CD14-positive monocyte (primary cell): ENCODE measurements at regions not wholly inside any gene's neighbourhood (a gene's known extent, or its start where the extent isn't known, plus 50 kb on each side); places are given as distances from the start of the nearest gene placed in this dataset.

ENCODE experiments used
- DNase-seq, 3 donors: peaks; one replicate each; pipeline ENCODE4 v3.0.0-alpha.2; 2011 to 2022
- H2AFZ ChIP-seq: 2 replicates; pipeline ENCODE4 v1.6.0; 2012; ENCODE audit warnings: mild to moderate bottlenecking, low read depth, low read length, inconsistent platforms; ENCODE audit not compliant: insufficient read depth, poor library complexity, severe bottlenecking
- H3K27ac ChIP-seq, 2 donors: 1 replicate in 1 of 2; 2 replicates in 1 of 2; pipeline ENCODE4 v1.5.1; 2012 to 2013; ENCODE audit warnings: low read length in 2 of 2, control low read depth in 1 of 2, inconsistent platforms in 1 of 2, low read depth in 1 of 2, mild to moderate bottlenecking in 1 of 2
- H3K27me3 ChIP-seq, 2 donors: one replicate each; pipeline versions ENCODE4 v1.6.0 to v1.6.1; 2011 to 2013; ENCODE audit warnings: low read length in 2 of 2; ENCODE audit not compliant: control insufficient read depth in 2 of 2, insufficient read depth in 2 of 2
- H3K36me3 ChIP-seq, 2 donors: replicated peaks in 1 of 2; 1 replicate in 1 of 2; 2 replicates in 1 of 2; pipeline versions ENCODE4 v1.5.1 to v1.6.1; 2012 to 2013; ENCODE audit warnings: low read length in 2 of 2, control low read depth in 1 of 2, inconsistent platforms in 1 of 2, mild to moderate bottlenecking in 1 of 2; ENCODE audit not compliant: insufficient read depth in 2 of 2, control insufficient read depth in 1 of 2
- H3K4me1 ChIP-seq, 2 donors: 1 replicate in 1 of 2; 2 replicates in 1 of 2; pipeline versions ENCODE4 v1.5.1 to v1.6.1; 2012 to 2013; ENCODE audit warnings: low read length in 2 of 2, control low read depth in 1 of 2, inconsistent platforms in 1 of 2, mild to moderate bottlenecking in 1 of 2, moderate library complexity in 1 of 2; ENCODE audit not compliant: insufficient read depth in 2 of 2, control insufficient read depth in 1 of 2
- H3K4me2 ChIP-seq: replicated peaks from 2 replicates; pipeline ENCODE3; 2012; ENCODE audit warnings: low read length, moderate library complexity, mild to moderate bottlenecking; ENCODE audit not compliant: poor library complexity, severe bottlenecking; ENCODE audit errors: extremely low read depth
- H3K4me3 ChIP-seq, 3 experiments: fragments of 200-600 bp in 1 of 3; sonication (generic) in 1 of 3; replicated peaks in 1 of 3; 1 replicate in 2 of 3; 2 replicates in 1 of 3; pipeline ENCODE4 v1.5.1; 2011 to 2013; ENCODE audit warnings: low read length in 3 of 3, mild to moderate bottlenecking in 3 of 3, control low read depth in 2 of 3, low read depth in 2 of 3, inconsistent platforms in 1 of 3, moderate library complexity in 1 of 3
- H3K79me2 ChIP-seq: 2 replicates; pipeline ENCODE4 v1.6.0; 2012; ENCODE audit warnings: mild to moderate bottlenecking, control low read depth, inconsistent platforms, low read length, moderate library complexity; ENCODE audit not compliant: insufficient read depth
- H3K9ac ChIP-seq: 2 replicates; pipeline ENCODE4 v1.6.0; 2017; ENCODE audit warnings: low read length, mild to moderate bottlenecking; ENCODE audit not compliant: insufficient read depth, poor library complexity, severe bottlenecking
- H3K9me3 ChIP-seq, 2 donors: replicated peaks in 1 of 2; 1 replicate in 1 of 2; 2 replicates in 1 of 2; pipeline versions ENCODE4 v1.5.1 to v1.6.1; 2012 to 2013; ENCODE audit warnings: low read length in 2 of 2, control low read depth in 1 of 2; ENCODE audit not compliant: control insufficient read depth in 1 of 2, insufficient read depth in 1 of 2
- H4K20me1 ChIP-seq: 2 replicates; pipeline ENCODE4 v1.6.0; 2012; ENCODE audit warnings: mild to moderate bottlenecking, low read length, control low read depth, moderate library complexity; ENCODE audit not compliant: insufficient read depth
- H3K27ac Mint-ChIP-seq, 7 donors: one replicate each; pipeline ENCODE4 v1.8.0; 2020; ENCODE audit warnings: mild to moderate bottlenecking in 7 of 7, mixed read lengths in 7 of 7, moderate library complexity in 6 of 7, inconsistent platforms in 2 of 7
- H3K27me3 Mint-ChIP-seq, 3 donors: one replicate each; pipeline ENCODE4 v1.8.0; 2021 to 2022; ENCODE audit warnings: low read depth in 3 of 3, mild to moderate bottlenecking in 3 of 3, mixed read lengths in 3 of 3, moderate library complexity in 3 of 3, inconsistent platforms in 1 of 3
- H3K36me3 Mint-ChIP-seq, 2 donors: one replicate each; pipeline ENCODE4 v1.8.0; 2020; ENCODE audit warnings: mixed read lengths in 2 of 2, inconsistent platforms in 1 of 2, mild to moderate bottlenecking in 1 of 2
- H3K4me1 Mint-ChIP-seq: one replicate; pipeline ENCODE4 v1.8.0; 2020; ENCODE audit warnings: mild to moderate bottlenecking, mixed read lengths
- H3K4me3 Mint-ChIP-seq, 2 donors: one replicate each; pipeline ENCODE4 v1.8.0; 2020; ENCODE audit warnings: mild to moderate bottlenecking in 2 of 2, mixed read lengths in 2 of 2, moderate library complexity in 1 of 2
- H3K9me3 Mint-ChIP-seq, 7 donors: one replicate each; pipeline ENCODE4 v1.8.0; 2020 to 2022; ENCODE audit warnings: mixed read lengths in 7 of 7, mild to moderate bottlenecking in 6 of 7, moderate library complexity in 6 of 7, inconsistent platforms in 2 of 7
- WGBS: methylation state at CpG from one replicate; pipeline ENCODE4 v1.1.5; 2013; ENCODE audit warnings: missing lambda C conversion rate; ENCODE audit not compliant: insufficient coverage; 5-methylcytosine and 5-hydroxymethylcytosine counted together
- intact Hi-C, 2 donors: fragments of 100-400 bp; cut with micrococcal nuclease; formaldehyde crosslinking; loops; one replicate each; pipeline versions ENCODE4 v1.15.0 to v1.15.1; 2023
- TF ChIP-seq, protein P1 (sequence below): fragments of 200-600 bp; IDR thresholded peaks from one replicate; pipeline ENCODE4 v1.8.0; 2022; ENCODE audit warnings: antibody characterized with exemption, mild to moderate bottlenecking

DNA sequence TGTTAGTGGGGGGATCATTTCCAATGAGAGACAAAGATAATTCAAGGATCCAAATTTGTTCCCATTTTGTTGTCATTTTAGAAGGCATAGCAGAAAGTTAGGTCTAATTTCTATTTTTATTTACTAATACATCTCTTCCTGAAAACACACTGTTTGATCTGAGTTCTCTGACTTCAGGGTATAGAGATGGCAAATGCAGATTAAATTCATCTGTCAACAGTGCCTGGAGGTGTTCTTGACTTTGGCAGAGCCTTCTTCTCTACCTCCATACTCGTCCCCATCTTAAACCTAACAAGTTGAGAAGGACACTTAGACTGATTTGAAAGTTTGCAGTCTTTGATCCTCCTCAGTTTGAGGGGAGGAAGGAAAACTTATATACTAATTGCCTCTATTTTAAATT is 308.2 kb downstream of the SOX2 start:
- Mint-ChIP-seq H3K4me1 (no peaks in the 10 kb centered on the region), H3K4me3 (no peak overlapping the region), H3K27ac (no peak overlapping the region), H3K9me3 (peaks cover 0 to 12% (median 6%) of the 10 kb centered on the region in 7 donors), H3K36me3 (no peaks in the 10 kb centered on the region), H3K27me3 (no peaks in the 10 kb centered on the region)
- no peaks in the 10 kb centered on the region for H3K27me3 ChIP-seq
- no peak for DNase-seq
- H3K9ac ChIP-seq, result no peak overlapping the region
- peaks cover 11 to 13% of the 10 kb centered on the region in 2 donors for H3K9me3 ChIP-seq
- intact Hi-C loops, result no loop called here
- no peaks in the 10 kb centered on the region for H3K79me2 ChIP-seq
- no peak overlapping the region for H3K4me2 ChIP-seq
- H2AFZ ChIP-seq, result no peak overlapping the region
- TF ChIP-seq, protein P1, sequence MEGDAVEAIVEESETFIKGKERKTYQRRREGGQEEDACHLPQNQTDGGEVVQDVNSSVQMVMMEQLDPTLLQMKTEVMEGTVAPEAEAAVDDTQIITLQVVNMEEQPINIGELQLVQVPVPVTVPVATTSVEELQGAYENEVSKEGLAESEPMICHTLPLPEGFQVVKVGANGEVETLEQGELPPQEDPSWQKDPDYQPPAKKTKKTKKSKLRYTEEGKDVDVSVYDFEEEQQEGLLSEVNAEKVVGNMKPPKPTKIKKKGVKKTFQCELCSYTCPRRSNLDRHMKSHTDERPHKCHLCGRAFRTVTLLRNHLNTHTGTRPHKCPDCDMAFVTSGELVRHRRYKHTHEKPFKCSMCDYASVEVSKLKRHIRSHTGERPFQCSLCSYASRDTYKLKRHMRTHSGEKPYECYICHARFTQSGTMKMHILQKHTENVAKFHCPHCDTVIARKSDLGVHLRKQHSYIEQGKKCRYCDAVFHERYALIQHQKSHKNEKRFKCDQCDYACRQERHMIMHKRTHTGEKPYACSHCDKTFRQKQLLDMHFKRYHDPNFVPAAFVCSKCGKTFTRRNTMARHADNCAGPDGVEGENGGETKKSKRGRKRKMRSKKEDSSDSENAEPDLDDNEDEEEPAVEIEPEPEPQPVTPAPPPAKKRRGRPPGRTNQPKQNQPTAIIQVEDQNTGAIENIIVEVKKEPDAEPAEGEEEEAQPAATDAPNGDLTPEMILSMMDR, result no peak
- no peaks in the 10 kb centered on the region for H3K36me3 ChIP-seq
- WGBS, result no CpG with 5 or more reads among the region's 1 CpG
- no peak overlapping the region for H3K27ac ChIP-seq
- H3K4me1 ChIP-seq, result no peaks in the 10 kb centered on the region
- no peaks in the 10 kb centered on the region for H4K20me1 ChIP-seq
- H3K4me3 ChIP-seq, result no peak overlapping the region

DNA sequence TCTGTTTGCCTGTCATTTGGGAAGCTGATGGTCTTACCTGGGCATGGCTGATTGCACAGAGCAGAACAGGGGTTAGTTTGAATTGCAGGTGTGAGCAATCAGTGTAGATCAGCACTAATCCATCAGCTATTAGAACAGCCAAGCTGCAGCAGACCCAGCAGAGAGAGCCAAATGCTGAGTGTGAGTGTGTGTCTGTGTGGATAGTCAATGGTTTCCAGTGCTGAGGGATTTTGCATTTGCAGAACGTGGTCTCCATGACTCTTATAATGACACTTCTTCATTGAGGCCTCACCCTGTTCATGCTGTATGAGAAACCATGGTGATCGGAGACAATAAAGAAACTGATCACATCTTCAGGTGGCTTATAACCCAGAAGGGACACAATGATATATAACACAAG is 312.1 kb downstream of the SOX2 start:
- H3K9ac ChIP-seq, result no peak overlapping the region
- Mint-ChIP-seq H3K36me3 (no peaks in the 10 kb centered on the region), H3K9me3 (peaks cover 0 to 12% (median 6%) of the 10 kb centered on the region in 7 donors), H3K27me3 (no peaks in the 10 kb centered on the region), H3K27ac (no peak overlapping the region), H3K4me3 (no peak overlapping the region), H3K4me1 (no peaks in the 10 kb centered on the region)
- no peaks in the 10 kb centered on the region for H4K20me1 ChIP-seq
- DNase-seq, result no peak
- no peaks in the 10 kb centered on the region for H3K4me1 ChIP-seq
- no peak overlapping the region for H3K4me3 ChIP-seq
- intact Hi-C loops, result no loop called here
- H3K27ac ChIP-seq, result no peak overlapping the region
- no peaks in the 10 kb centered on the region for H3K27me3 ChIP-seq
- H3K36me3 ChIP-seq, result no peaks in the 10 kb centered on the region
- TF ChIP-seq, protein P1, result no peak
- no CpG with 5 or more reads among the region's 2 CpGs for WGBS
- no peak overlapping the region for H3K4me2 ChIP-seq
- no peaks in the 10 kb centered on the region for H3K79me2 ChIP-seq
- no peak overlapping the region for H2AFZ ChIP-seq
- H3K9me3 ChIP-seq, result peaks cover 11 to 13% of the 10 kb centered on the region in 2 donors
